Kidney epithelial cell (primary cell): ENCODE measurements at regions not wholly inside any gene's neighbourhood (a gene's known extent, or its start where the extent isn't known, plus 50 kb on each side); places are given as distances from the start of the nearest gene placed in this dataset.

Experiments used
- DNase-seq: peaks from one replicate; pipeline ENCODE4 v3.0.0-alpha.2; 2010; ENCODE audit warnings: low read depth
- H3K27me3 ChIP-seq: 2 replicates; pipeline ENCODE4 v1.6.0; 2011; ENCODE audit warnings: low read length; ENCODE audit not compliant: control insufficient read depth, insufficient read depth
- H3K36me3 ChIP-seq: 2 replicates; pipeline ENCODE4 v1.5.1; 2011; ENCODE audit warnings: low read length; ENCODE audit not compliant: control insufficient read depth, insufficient read depth
- H3K4me3 ChIP-seq: 2 replicates; pipeline ENCODE4 v1.5.1; 2011; ENCODE audit warnings: low read depth, mild to moderate bottlenecking, control low read depth, low read length
- CTCF ChIP-seq: IDR thresholded peaks from 2 replicates; pipeline ENCODE4 v1.5.1; 2011; ENCODE audit warnings: mild to moderate bottlenecking, moderate library complexity, low read length, control low read depth, inconsistent platforms; ENCODE audit not compliant: insufficient read depth, poor library complexity, severe bottlenecking

- no peaks in the 10 kb centered on the region for H3K36me3 ChIP-seq
- H3K4me3 ChIP-seq: no peak overlapping the region
- no peaks in the 10 kb centered on the region for H3K27me3 ChIP-seq
- no peak for DNase-seq
- TF ChIP-seq CTCF: no peak
These were observed 133.0 kb upstream of the C14orf180 start for GRCh38 chr14:104446611-104447010.

- no peaks in the 10 kb centered on the region for H3K36me3 ChIP-seq
- DNase-seq: no peak
- no peak overlapping the region for H3K4me3 ChIP-seq
- TF ChIP-seq CTCF: no peak
- H3K27me3 ChIP-seq: no peaks in the 10 kb centered on the region
These were observed 131.8 kb upstream of the C14orf180 start for GRCh38 chr14:104447750-104448149.

GRCh38 chr14:104448321-104448720, 131.2 kb upstream of the C14orf180 start:
- Histone ChIP-seq H3K36me3 (no peaks in the 10 kb centered on the region), H3K27me3 (no peaks in the 10 kb centered on the region), H3K4me3 (no peak overlapping the region)
- no peak for DNase-seq
- no peak for TF ChIP-seq CTCF

GRCh38 chr14:104448721-104449120, 130.8 kb upstream of the C14orf180 start:
- no peak overlapping the region for H3K4me3 ChIP-seq
- H3K27me3 ChIP-seq: no peaks in the 10 kb centered on the region
- no peaks in the 10 kb centered on the region for H3K36me3 ChIP-seq
- no peak for TF ChIP-seq CTCF
- DNase-seq: no peak

- TF ChIP-seq CTCF: no peak
- DNase-seq: no peak
- Histone ChIP-seq H3K4me3 (no peak overlapping the region), H3K36me3 (no peaks in the 10 kb centered on the region), H3K27me3 (no peaks in the 10 kb centered on the region)
These were observed 128.7 kb upstream of the C14orf180 start for GRCh38 chr14:104450811-104451401.

DNA sequence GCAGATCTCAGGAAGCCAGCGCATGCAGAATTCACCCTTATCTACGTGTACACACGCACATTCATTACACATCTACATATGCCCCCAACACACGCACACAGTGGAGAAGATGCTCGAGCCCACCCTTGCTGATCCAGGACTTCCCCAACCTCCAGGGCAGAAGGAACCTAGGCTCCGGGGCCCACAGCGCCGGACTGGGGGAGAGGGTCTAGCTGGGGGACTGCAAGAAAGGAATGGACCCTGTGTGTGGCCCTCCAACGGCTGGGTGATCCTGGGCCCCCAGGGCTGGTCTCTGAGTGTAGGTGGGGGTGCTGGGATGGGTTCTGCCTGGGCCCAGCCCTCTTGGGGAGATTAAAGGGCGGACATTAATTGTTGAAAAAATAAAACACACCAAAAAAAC, 128.1 kb upstream of the C14orf180 start:
- Histone ChIP-seq H3K4me3 (no peak overlapping the region), H3K27me3 (no peaks in the 10 kb centered on the region), H3K36me3 (no peaks in the 10 kb centered on the region)
- no peak for DNase-seq
- TF ChIP-seq CTCF: no peak
